K562 (cell line): ENCODE measurements at regions not wholly inside any gene's neighbourhood (a gene's known extent, or its start where the extent isn't known, plus 50 kb on each side); places are given as distances from the start of the nearest gene placed in this dataset.

ENCODE experiments used
- ATAC-seq: fragments of 200-7000 bp; cut with Tn5 transposase; 3 replicates; pipeline ENCODE4 v1.9.1; 2020; ENCODE audit warnings: moderate library complexity
- BruUV-seq: library from RNA; stranded (reverse); fragments of 400-500 nt; replicated peaks from 2 replicates; lab custom pipeline; 2021; lab: Mats Ljungman, UMichigan
- CTCF ChIA-PET: fragments of 300-600 bp; formaldehyde crosslinking; extraction: SDS; loops from one replicate; lab custom pipeline; 2021; ENCODE audit warnings: low intra/inter-chr PET ratio; lab: Yijun Ruan, JAX
- POLR2A ChIA-PET: fragments of 300-600, 350-650 bp; sonication (Branson Sonifier 250); formaldehyde crosslinking; extraction: SDS; loops from one replicate; lab custom pipeline; 2021; ENCODE audit warnings: antibody characterized with exemption, inconsistent platforms; lab: Yijun Ruan, JAX
- DNase-seq, 4 experiments: peaks; one replicate each; pipeline versions ENCODE4 v3.0.0 to v3.0.0-alpha.2; 2011 to 2018; ENCODE audit warnings: low spot score in 3 of 4, mixed read lengths in 3 of 4; ENCODE audit errors: extremely low read depth in 1 of 4
- FAIRE-seq: peaks from 2 replicates; lab custom pipeline; 2011; peaks lifted over from hg19 to GRCh38; lab: Jason Lieb, UNC
- H2AFZ ChIP-seq: 2 replicates; pipeline ENCODE4 v1.6.0; 2011; ENCODE audit warnings: low read depth, low read length, control low read depth, inconsistent platforms
- H3K27ac ChIP-seq: fragments of 200-600 bp; 3 replicates; pipeline ENCODE4 v1.8.0; 2011; ENCODE audit warnings: low read depth, mild to moderate bottlenecking, control low read depth, inconsistent platforms, low read length, moderate library complexity, mixed read lengths; ENCODE audit errors: extremely low read depth
- H3K27me3 ChIP-seq, 2 experiments: fragments of 300-600 bp in 1 of 2; 2 replicates in 1 of 2; 3 replicates in 1 of 2; pipeline versions ENCODE4 v1.6.0 to v1.8.0; 2011; ENCODE audit warnings: inconsistent platforms in 2 of 2, low read length in 2 of 2, mild to moderate bottlenecking in 1 of 2, mixed read lengths in 1 of 2, moderate library complexity in 1 of 2; ENCODE audit not compliant: control insufficient read depth in 2 of 2, insufficient read depth in 2 of 2
- H3K36me3 ChIP-seq: fragments of 300-600 bp; 3 replicates; pipeline ENCODE4 v1.8.0; 2011; ENCODE audit warnings: mild to moderate bottlenecking, low read length, inconsistent platforms; ENCODE audit not compliant: control insufficient read depth, insufficient read depth
- H3K4me1 ChIP-seq, 2 experiments: fragments of 200-600 bp in 1 of 2; replicated peaks in 1 of 2; 2 replicates in 1 of 2; 3 replicates in 1 of 2; pipeline versions ENCODE4 v1.5.1 to v1.8.0; 2011; ENCODE audit warnings: inconsistent platforms in 2 of 2, low read length in 2 of 2, mild to moderate bottlenecking in 1 of 2, mixed read lengths in 1 of 2, moderate library complexity in 1 of 2; ENCODE audit not compliant: control insufficient read depth in 2 of 2, insufficient read depth in 2 of 2
- H3K4me2 ChIP-seq: 2 replicates; pipeline ENCODE4 v1.6.1; 2011; ENCODE audit warnings: low read length, control low read depth, inconsistent platforms, mixed read lengths; ENCODE audit not compliant: insufficient read depth
- H3K4me3 ChIP-seq: fragments of 200-600 bp; sonication (generic), shearing (Covaris generic); 2 replicates; pipeline ENCODE4 v1.5.1; 2016; ENCODE audit warnings: control low read depth, inconsistent platforms
- H3K79me2 ChIP-seq: fragments of 200-600 bp; 3 replicates; pipeline ENCODE4 v1.8.0; 2011; ENCODE audit warnings: low read length, inconsistent platforms; ENCODE audit not compliant: control insufficient read depth, insufficient read depth
- H3K9ac ChIP-seq, 2 experiments: 2 replicates each; pipeline versions ENCODE4 v1.6.0 to v1.6.1; 2011; ENCODE audit warnings: low read depth in 2 of 2, low read length in 2 of 2, control low read depth in 1 of 2, inconsistent platforms in 1 of 2, mild to moderate bottlenecking in 1 of 2, mixed read lengths in 1 of 2; ENCODE audit not compliant: insufficient read depth in 1 of 2
- H3K9me1 ChIP-seq: one replicate; pipeline ENCODE4 v1.6.0; 2011; ENCODE audit warnings: inconsistent platforms, mild to moderate bottlenecking, low read length, moderate library complexity; ENCODE audit not compliant: control insufficient read depth, insufficient read depth
- H3K9me3 ChIP-seq: replicated peaks from 2 replicates; pipeline ENCODE4 v1.5.1; 2011; ENCODE audit warnings: low read depth, low read length, inconsistent platforms; ENCODE audit not compliant: control insufficient read depth, insufficient read depth
- H4K20me1 ChIP-seq: replicated peaks from 2 replicates; pipeline ENCODE4 v1.6.1; 2011; ENCODE audit warnings: low read length, inconsistent platforms, mixed read lengths; ENCODE audit not compliant: control insufficient read depth, insufficient read depth
- FIP1L1 ChIP-seq: fragments of 200-400 bp; formaldehyde crosslinking; IDR thresholded peaks from 2 replicates; pipeline ENCODE4 v1.6.1; 2018; ENCODE audit warnings: mild to moderate bottlenecking, low read depth, low read length; ENCODE audit not compliant: poor library complexity, severe bottlenecking
- FOXM1 ChIP-seq, 2 experiments: fragments of 450-650 bp in 1 of 2; sonication (generic) in 1 of 2; formaldehyde crosslinking in 1 of 2; IDR thresholded peaks; 2 replicates each; pipeline versions ENCODE4 v1.6.1 to v1.9.0; 2017 to 2022; ENCODE audit warnings: low read depth in 2 of 2, mild to moderate bottlenecking in 2 of 2, missing genetic modification reagents in 1 of 2, moderate library complexity in 1 of 2
- KLF16 ChIP-seq: IDR thresholded peaks from 2 replicates; pipeline ENCODE4 v1.6.1; 2016; ENCODE audit warnings: antibody characterized with exemption
- NCOR1 ChIP-seq: fragments of 450-650 bp; IDR thresholded peaks from 2 replicates; pipeline ENCODE4 v1.6.1; 2016; ENCODE audit warnings: mild to moderate bottlenecking, moderate library complexity
- POLR2AphosphoS5 ChIP-seq: IDR thresholded peaks from 2 replicates; pipeline ENCODE4 v1.6.1; 2011; ENCODE audit warnings: mild to moderate bottlenecking, low read depth, low read length, moderate library complexity; ENCODE audit not compliant: control insufficient read depth, insufficient read depth
- RNF2 ChIP-seq: sonication (generic); IDR thresholded peaks from 2 replicates; pipeline ENCODE4 v1.6.1; 2016
- TAF1 ChIP-seq: IDR thresholded peaks from 2 replicates; pipeline ENCODE4 v1.6.1; 2011; ENCODE audit warnings: mild to moderate bottlenecking, low read length, moderate library complexity; ENCODE audit not compliant: insufficient read depth, control insufficient read depth, severe bottlenecking; ENCODE audit errors: extremely low read depth
- TCFL5 ChIP-seq: fragments of 250-450 bp; sonication (Bioruptor Pico); conservative IDR thresholded peaks from 2 replicates; pipeline ENCODE4 v1.6.1; 2021; ENCODE audit warnings: mild to moderate bottlenecking, moderate library complexity, matching md5 sums
- TRIM28 ChIP-seq: fragments of 450-650 bp; IDR thresholded peaks from 2 replicates; pipeline ENCODE4 v1.6.1; 2017
- ZNF395 ChIP-seq: fragments of 200-800 bp; sonication (Bioruptor generic); IDR thresholded peaks from 2 replicates; pipeline ENCODE4 v1.6.1; 2017; ENCODE audit warnings: missing genetic modification characterization, missing compliant biosample characterization
- WGBS: fragments of 100-300 bp; shearing (Covaris generic); methylation state at CpG from one replicate; pipeline ENCODE4 v1.1.6; 2016; ENCODE audit warnings: low coverage, mixed read lengths; ENCODE audit not compliant: insufficient coverage; ENCODE audit errors: missing lambda C conversion rate; 5-methylcytosine and 5-hydroxymethylcytosine counted together
- in situ Hi-C: fragments of 300-500 bp; cut with MboI; formaldehyde crosslinking; loops from 4 replicates; pipeline ENCODE4 v1.15.0; 2018; ENCODE audit warnings: inconsistent platforms, mixed read lengths
- intact Hi-C: fragments of 100-400 bp; cut with micrococcal nuclease; formaldehyde crosslinking; loops from 2 replicates; pipeline ENCODE4 v1.14.2; 2022
- TF ChIP-seq, protein P1 (sequence below): sonication (generic); formaldehyde crosslinking; IDR thresholded peaks from 2 replicates; pipeline ENCODE4 v1.8.0; 2022; ENCODE audit warnings: mild to moderate bottlenecking, missing genetic modification reagents
- TF ChIP-seq, protein P2 (sequence below): fragments of 250-450 bp; sonication (Bioruptor Pico); IDR thresholded peaks from 2 replicates; pipeline ENCODE4 v1.8.0; 2022; ENCODE audit warnings: moderate library complexity, mild to moderate bottlenecking, inconsistent platforms
- TF ChIP-seq, protein P3 (sequence below): fragments of 450-650 bp; IDR thresholded peaks from 2 replicates; pipeline ENCODE4 v1.7.1; 2018; ENCODE audit warnings: mild to moderate bottlenecking, low read depth; ENCODE audit not compliant: partially characterized antibody

DNA sequence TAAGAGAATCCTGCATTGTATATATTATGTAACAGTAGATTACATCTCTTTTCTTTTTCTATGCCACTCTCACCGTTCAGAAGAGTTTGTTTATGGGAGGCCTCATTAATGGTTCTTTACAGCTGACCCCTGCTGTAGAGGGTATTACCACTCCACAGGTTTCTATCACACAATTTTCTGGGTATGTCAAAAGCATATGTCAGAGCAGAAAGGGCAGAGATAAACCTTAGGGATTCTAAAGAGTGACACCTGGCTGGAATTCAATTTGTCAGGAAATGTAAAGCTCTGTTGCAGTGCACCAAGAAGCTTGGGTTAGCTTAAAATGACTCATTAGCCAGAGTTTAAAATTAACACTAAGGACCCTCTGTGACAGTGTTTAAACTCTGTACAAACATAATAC is 658.7 kb downstream of the PCDH18 start:
- DNase-seq, result no peak
- H3K9me1 ChIP-seq, result no peaks in the 10 kb centered on the region
- intact Hi-C loops (no loop called here), in situ Hi-C loops (no loop called here)
- BruUV-seq, result no TSS peak
- no peak overlapping the region for H3K4me3 ChIP-seq
- CTCF ChIA-PET, result no interaction called here
- H2AFZ ChIP-seq, result no peak overlapping the region
- H3K4me2 ChIP-seq, result no peak overlapping the region
- no peak overlapping the region for H3K27ac ChIP-seq
- H3K36me3 ChIP-seq, result no peaks in the 10 kb centered on the region
- ATAC-seq, result no peak
- H3K9me3 ChIP-seq, result no peaks in the 10 kb centered on the region
- FAIRE-seq, result no peak
- H3K4me1 ChIP-seq, result no peaks in the 10 kb centered on the region
- POLR2A ChIA-PET, result no interaction called here
- H3K79me2 ChIP-seq, result no peaks in the 10 kb centered on the region
- 0% methylated on average over 1 of the region's 1 CpG for WGBS
- no peak overlapping the region for H3K9ac ChIP-seq
- no peaks in the 10 kb centered on the region for H3K27me3 ChIP-seq
- no peaks in the 10 kb centered on the region for H4K20me1 ChIP-seq
- TF ChIP-seq RNF2 (no peak), FIP1L1 (no peak), TCFL5 (CRISPR knock-in tag) (no peak), POLR2AphosphoS5 (no peak), KLF16 (no peak), NCOR1 (no peak), TRIM28 (no peak), ZNF395 (CRISPR knock-in tag) (no peak), TAF1 (no peak), FOXM1 (IDR thresholded peaks at IDR 0.05; ENCODE audit: low read depth) (no peak), FOXM1 (CRISPR knock-in tag; IDR thresholded peaks at IDR 0.05; ENCODE audit: low read depth) (no peak)
- TF ChIP-seq, protein P1, sequence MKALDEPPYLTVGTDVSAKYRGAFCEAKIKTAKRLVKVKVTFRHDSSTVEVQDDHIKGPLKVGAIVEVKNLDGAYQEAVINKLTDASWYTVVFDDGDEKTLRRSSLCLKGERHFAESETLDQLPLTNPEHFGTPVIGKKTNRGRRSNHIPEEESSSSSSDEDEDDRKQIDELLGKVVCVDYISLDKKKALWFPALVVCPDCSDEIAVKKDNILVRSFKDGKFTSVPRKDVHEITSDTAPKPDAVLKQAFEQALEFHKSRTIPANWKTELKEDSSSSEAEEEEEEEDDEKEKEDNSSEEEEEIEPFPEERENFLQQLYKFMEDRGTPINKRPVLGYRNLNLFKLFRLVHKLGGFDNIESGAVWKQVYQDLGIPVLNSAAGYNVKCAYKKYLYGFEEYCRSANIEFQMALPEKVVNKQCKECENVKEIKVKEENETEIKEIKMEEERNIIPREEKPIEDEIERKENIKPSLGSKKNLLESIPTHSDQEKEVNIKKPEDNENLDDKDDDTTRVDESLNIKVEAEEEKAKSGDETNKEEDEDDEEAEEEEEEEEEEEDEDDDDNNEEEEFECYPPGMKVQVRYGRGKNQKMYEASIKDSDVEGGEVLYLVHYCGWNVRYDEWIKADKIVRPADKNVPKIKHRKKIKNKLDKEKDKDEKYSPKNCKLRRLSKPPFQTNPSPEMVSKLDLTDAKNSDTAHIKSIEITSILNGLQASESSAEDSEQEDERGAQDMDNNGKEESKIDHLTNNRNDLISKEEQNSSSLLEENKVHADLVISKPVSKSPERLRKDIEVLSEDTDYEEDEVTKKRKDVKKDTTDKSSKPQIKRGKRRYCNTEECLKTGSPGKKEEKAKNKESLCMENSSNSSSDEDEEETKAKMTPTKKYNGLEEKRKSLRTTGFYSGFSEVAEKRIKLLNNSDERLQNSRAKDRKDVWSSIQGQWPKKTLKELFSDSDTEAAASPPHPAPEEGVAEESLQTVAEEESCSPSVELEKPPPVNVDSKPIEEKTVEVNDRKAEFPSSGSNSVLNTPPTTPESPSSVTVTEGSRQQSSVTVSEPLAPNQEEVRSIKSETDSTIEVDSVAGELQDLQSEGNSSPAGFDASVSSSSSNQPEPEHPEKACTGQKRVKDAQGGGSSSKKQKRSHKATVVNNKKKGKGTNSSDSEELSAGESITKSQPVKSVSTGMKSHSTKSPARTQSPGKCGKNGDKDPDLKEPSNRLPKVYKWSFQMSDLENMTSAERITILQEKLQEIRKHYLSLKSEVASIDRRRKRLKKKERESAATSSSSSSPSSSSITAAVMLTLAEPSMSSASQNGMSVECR (CRISPR knock-in tag), result no peak
- TF ChIP-seq, protein P2, sequence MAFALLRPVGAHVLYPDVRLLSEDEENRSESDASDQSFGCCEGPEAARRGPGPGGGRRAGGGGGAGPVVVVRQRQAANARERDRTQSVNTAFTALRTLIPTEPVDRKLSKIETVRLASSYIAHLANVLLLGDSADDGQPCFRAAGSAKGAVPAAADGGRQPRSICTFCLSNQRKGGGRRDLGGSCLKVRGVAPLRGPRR (CRISPR knock-in tag), result no peak
- TF ChIP-seq, protein P3, sequence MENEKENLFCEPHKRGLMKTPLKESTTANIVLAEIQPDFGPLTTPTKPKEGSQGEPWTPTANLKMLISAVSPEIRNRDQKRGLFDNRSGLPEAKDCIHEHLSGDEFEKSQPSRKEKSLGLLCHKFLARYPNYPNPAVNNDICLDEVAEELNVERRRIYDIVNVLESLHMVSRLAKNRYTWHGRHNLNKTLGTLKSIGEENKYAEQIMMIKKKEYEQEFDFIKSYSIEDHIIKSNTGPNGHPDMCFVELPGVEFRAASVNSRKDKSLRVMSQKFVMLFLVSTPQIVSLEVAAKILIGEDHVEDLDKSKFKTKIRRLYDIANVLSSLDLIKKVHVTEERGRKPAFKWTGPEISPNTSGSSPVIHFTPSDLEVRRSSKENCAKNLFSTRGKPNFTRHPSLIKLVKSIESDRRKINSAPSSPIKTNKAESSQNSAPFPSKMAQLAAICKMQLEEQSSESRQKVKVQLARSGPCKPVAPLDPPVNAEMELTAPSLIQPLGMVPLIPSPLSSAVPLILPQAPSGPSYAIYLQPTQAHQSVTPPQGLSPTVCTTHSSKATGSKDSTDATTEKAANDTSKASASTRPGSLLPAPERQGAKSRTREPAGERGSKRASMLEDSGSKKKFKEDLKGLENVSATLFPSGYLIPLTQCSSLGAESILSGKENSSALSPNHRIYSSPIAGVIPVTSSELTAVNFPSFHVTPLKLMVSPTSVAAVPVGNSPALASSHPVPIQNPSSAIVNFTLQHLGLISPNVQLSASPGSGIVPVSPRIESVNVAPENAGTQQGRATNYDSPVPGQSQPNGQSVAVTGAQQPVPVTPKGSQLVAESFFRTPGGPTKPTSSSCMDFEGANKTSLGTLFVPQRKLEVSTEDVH, result no peak
